ENCODE measurements at regions not wholly inside any gene's neighbourhood (a gene's known extent, or its start where the extent isn't known, plus 50 kb on each side); places are given as distances from the start of the nearest gene placed in this dataset.

GRCh38 chr4:180190382-180190781 lies 2052.8 kb upstream of the TENM3 start:
- TF ChIP-seq POLR2A (IDR thresholded peaks at IDR 0.05; ENCODE audit: low read depth, low read length) (no peak), GABPA (IDR thresholded peaks at IDR 0.05; ENCODE audit: low read depth) (no peak)

Data from GM12878 (cell line).